DOHH2 (cell line): ENCODE measurements at regions not wholly inside any gene's neighbourhood (a gene's known extent, or its start where the extent isn't known, plus 50 kb on each side); places are given as distances from the start of the nearest gene placed in this dataset.

Source experiments
- CTCF ChIP-seq: fragments of 200-600 bp; sonication (generic); IDR thresholded peaks from one replicate; pipeline ENCODE4 v1.5.1; 2014; ENCODE audit warnings: antibody characterized with exemption, mild to moderate bottlenecking, low read depth, low read length; ENCODE audit not compliant: poor library complexity, severe bottlenecking
- EZH2phosphoT487 ChIP-seq: fragments of 200-600 bp; sonication (generic); IDR thresholded peaks from 2 replicates; pipeline ENCODE4 v1.6.1; 2017; ENCODE audit warnings: borderline replicate concordance, mild to moderate bottlenecking, antibody characterized with exemption, low read length, moderate library complexity, mixed read lengths

GRCh38 chr17:14997290-14997689 is 267.8 kb downstream of the PMP22 start:
- no peak for TF ChIP-seq CTCF
- TF ChIP-seq EZH2phosphoT487 = no peak
